GM23338 (cell line): ENCODE measurements at regions not wholly inside any gene's neighbourhood (a gene's known extent, or its start where the extent isn't known, plus 50 kb on each side); places are given as distances from the start of the nearest gene placed in this dataset.

Experiments
- ATAC-seq: fragments of 200-7000 bp; cut with Tn5 transposase; 3 replicates; pipeline ENCODE4 v1.9.1; 2020
- DNase-seq: peaks from one replicate; pipeline ENCODE4 v3.0.0-alpha.2; 2015; ENCODE audit warnings: low spot score
- H2AFZ ChIP-seq: fragments of 200-600 bp; sonication (generic); 2 replicates; pipeline ENCODE4 v1.8.0; 2016; ENCODE audit warnings: antibody characterized with exemption, mild to moderate bottlenecking, moderate library complexity
- H3F3A ChIP-seq: fragments of 200-600 bp; sonication (generic); replicated peaks from 2 replicates; pipeline ENCODE4 v1.8.0; 2017; ENCODE audit warnings: antibody characterized with exemption, mixed run types, low read depth
- H3K27ac ChIP-seq: fragments of 200-600 bp; sonication (generic); 2 replicates; pipeline ENCODE4 v1.6.1; 2016; ENCODE audit warnings: low read depth
- H3K27me3 ChIP-seq: fragments of 200-600 bp; sonication (generic); 2 replicates; pipeline ENCODE4 v1.8.0; 2016; ENCODE audit warnings: mild to moderate bottlenecking, mixed run types, moderate library complexity; ENCODE audit not compliant: insufficient read depth
- H3K36me3 ChIP-seq: fragments of 200-600 bp; sonication (generic); 2 replicates; pipeline ENCODE4 v1.8.0; 2016; ENCODE audit warnings: mild to moderate bottlenecking; ENCODE audit not compliant: insufficient read depth
- H3K4me1 ChIP-seq: fragments of 200-600 bp; sonication (generic); 2 replicates; pipeline ENCODE4 v1.8.0; 2016; ENCODE audit warnings: mild to moderate bottlenecking, moderate library complexity; ENCODE audit not compliant: insufficient read depth
- H3K4me2 ChIP-seq: fragments of 200-600 bp; sonication (generic); 2 replicates; pipeline ENCODE4 v1.7.1; 2017; ENCODE audit warnings: mixed run types
- H3K4me3 ChIP-seq: fragments of 200-600 bp; sonication (generic); 2 replicates; pipeline ENCODE4 v1.6.1; 2016; ENCODE audit warnings: mixed run types
- H3K79me2 ChIP-seq: fragments of 200-600 bp; sonication (generic); replicated peaks from 2 replicates; pipeline ENCODE4 v1.8.0; 2017; ENCODE audit warnings: mild to moderate bottlenecking; ENCODE audit not compliant: insufficient read depth
- H3K9me2 ChIP-seq: fragments of 200-600 bp; sonication (generic); 2 replicates; pipeline ENCODE4 v1.8.0; 2017; ENCODE audit not compliant: insufficient read depth
- H4K20me1 ChIP-seq: fragments of 200-600 bp; sonication (generic); replicated peaks from 2 replicates; pipeline ENCODE4 v1.8.0; 2017; ENCODE audit warnings: mild to moderate bottlenecking; ENCODE audit not compliant: insufficient read depth
- H3K27ac Mint-ChIP-seq: 2 replicates; pipeline ENCODE4 v1.8.0; 2020; ENCODE audit warnings: inconsistent platforms, mild to moderate bottlenecking, moderate library complexity, mixed read lengths
- H3K27me3 Mint-ChIP-seq: 3 replicates; pipeline ENCODE4 v1.8.0; 2022; ENCODE audit warnings: low read depth, mild to moderate bottlenecking, moderate library complexity, mixed read lengths, inconsistent platforms; ENCODE audit not compliant: insufficient read depth, poor library complexity
- H3K36me3 Mint-ChIP-seq: 3 replicates; pipeline ENCODE4 v1.8.0; 2021; ENCODE audit warnings: low read depth, mild to moderate bottlenecking, inconsistent platforms, moderate library complexity, mixed read lengths
- H3K4me1 Mint-ChIP-seq: 3 replicates; pipeline ENCODE4 v1.8.0; 2020; ENCODE audit warnings: mild to moderate bottlenecking, inconsistent platforms, mixed read lengths
- H3K4me3 Mint-ChIP-seq: 3 replicates; pipeline ENCODE4 v1.8.0; 2021; ENCODE audit warnings: moderate library complexity, mild to moderate bottlenecking, inconsistent platforms, mixed read lengths
- H3K9me3 Mint-ChIP-seq: 3 replicates; pipeline ENCODE4 v1.8.0; 2020; ENCODE audit warnings: moderate library complexity, mild to moderate bottlenecking, inconsistent platforms, mixed read lengths
- CREB1 ChIP-seq: fragments of 250-450 bp; sonication (Bioruptor Pico); IDR thresholded peaks from 2 replicates; pipeline ENCODE4 v1.5.0; 2020; ENCODE audit warnings: low read depth, mild to moderate bottlenecking, moderate library complexity
- EZH2 ChIP-seq: fragments of 200-600 bp; sonication (generic); IDR thresholded peaks from one replicate; pipeline ENCODE4 v1.8.0; 2017; ENCODE audit warnings: antibody characterized with exemption, mild to moderate bottlenecking, low read depth; ENCODE audit not compliant: unreplicated experiment
- EZH2phosphoT487 ChIP-seq: fragments of 200-600 bp; sonication (generic); IDR thresholded peaks from one replicate; pipeline ENCODE4 v1.8.1; 2018; ENCODE audit warnings: antibody characterized with exemption; ENCODE audit not compliant: unreplicated experiment
- JUNB ChIP-seq: IDR thresholded peaks from one replicate; pipeline ENCODE4 v1.6.1; 2016; ENCODE audit warnings: antibody characterized with exemption; ENCODE audit not compliant: unreplicated experiment
- NANOG ChIP-seq: IDR thresholded peaks from 2 replicates; pipeline ENCODE4 v1.6.1; 2016; ENCODE audit warnings: antibody characterized with exemption, borderline replicate concordance
- POLR2AphosphoS5 ChIP-seq: IDR thresholded peaks from 2 replicates; pipeline ENCODE4 v1.6.1; 2016; ENCODE audit warnings: antibody characterized with exemption, low read depth
- STAT1 ChIP-seq: IDR thresholded peaks from one replicate; pipeline ENCODE4 v1.6.1; 2016; ENCODE audit warnings: antibody characterized with exemption; ENCODE audit not compliant: unreplicated experiment
- ZNF114 ChIP-seq: fragments of 250-450 bp; sonication (Bioruptor Pico); IDR thresholded peaks from 2 replicates; pipeline ENCODE4 v1.5.0; 2020; ENCODE audit warnings: mild to moderate bottlenecking, moderate library complexity
- ZNF331 ChIP-seq: fragments of 250-450 bp; sonication (Bioruptor Pico); IDR thresholded peaks from 2 replicates; pipeline ENCODE4 v1.5.0; 2020; ENCODE audit warnings: low read depth, mild to moderate bottlenecking, moderate library complexity
- TF ChIP-seq, protein P1 (sequence below): IDR thresholded peaks from 2 replicates; pipeline ENCODE4 v1.6.1; 2016; ENCODE audit warnings: antibody characterized with exemption
- TF ChIP-seq, protein P2 (sequence below): IDR thresholded peaks from one replicate; pipeline ENCODE4 v1.6.1; 2018; ENCODE audit warnings: antibody characterized with exemption; ENCODE audit not compliant: unreplicated experiment
- TF ChIP-seq, protein P3 (sequence below): fragments of 250-450 bp; sonication (Bioruptor Pico); IDR thresholded peaks from 2 replicates; pipeline ENCODE4 v1.5.0; 2020; ENCODE audit warnings: mild to moderate bottlenecking, moderate library complexity
- TF ChIP-seq, protein P4 (sequence below), 2 experiments: fragments of 200-600 bp in 1 of 2; sonication (generic) in 1 of 2; conservative IDR thresholded peaks; 2 replicates each; pipeline versions ENCODE4 v1.5.1 to v1.6.1; 2016 to 2017; ENCODE audit warnings: antibody characterized with exemption in 2 of 2, low read depth in 2 of 2, mild to moderate bottlenecking in 2 of 2, moderate library complexity in 1 of 2

DNA sequence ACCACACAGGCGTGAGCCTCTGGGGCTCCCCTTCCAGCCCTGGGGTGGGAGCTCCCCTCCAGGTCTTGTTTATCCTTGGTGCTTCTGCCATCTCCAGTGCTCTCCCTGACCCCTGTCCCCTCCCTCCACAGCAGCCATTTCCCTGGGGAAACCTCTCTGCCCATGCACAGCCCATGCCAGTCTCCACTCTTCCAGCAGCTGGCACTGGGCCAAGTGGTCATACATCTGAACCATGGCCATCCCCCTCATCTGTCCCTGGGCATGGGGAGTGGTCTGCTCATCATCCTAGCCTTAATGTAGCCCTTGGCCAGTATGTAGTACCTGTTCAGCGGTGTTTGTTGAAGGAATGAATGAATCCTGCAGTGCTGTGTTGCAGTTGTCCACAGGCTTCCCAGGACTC is 172.4 kb upstream of the ZNF32 start:
- no peak overlapping the region for H3K27ac ChIP-seq
- H3K27me3 ChIP-seq, result no peaks in the 10 kb centered on the region
- Mint-ChIP-seq H3K27ac (no peak overlapping the region), H3K4me1 (no peaks in the 10 kb centered on the region; the same call in 2 of the 3 replicates), H3K9me3 (no peaks in the 10 kb centered on the region), H3K36me3 (no peaks in the 10 kb centered on the region), H3K27me3 (peaks cover 4% of the 10 kb centered on the region), H3K4me3 (no peak overlapping the region)
- no peaks in the 10 kb centered on the region for H3K9me2 ChIP-seq
- no peaks in the 10 kb centered on the region for H3F3A ChIP-seq
- H3K4me1 ChIP-seq, result no peaks in the 10 kb centered on the region
- H2AFZ ChIP-seq, result no peak overlapping the region
- H4K20me1 ChIP-seq, result no peaks in the 10 kb centered on the region
- DNase-seq, result no peak
- H3K4me3 ChIP-seq, result no peak overlapping the region
- H3K36me3 ChIP-seq, result no peaks in the 10 kb centered on the region
- TF ChIP-seq STAT1, result no peak
- no peak for TF ChIP-seq ZNF331
- no peak for TF ChIP-seq CREB1 (CRISPR knock-in tag)
- TF ChIP-seq, protein P1, sequence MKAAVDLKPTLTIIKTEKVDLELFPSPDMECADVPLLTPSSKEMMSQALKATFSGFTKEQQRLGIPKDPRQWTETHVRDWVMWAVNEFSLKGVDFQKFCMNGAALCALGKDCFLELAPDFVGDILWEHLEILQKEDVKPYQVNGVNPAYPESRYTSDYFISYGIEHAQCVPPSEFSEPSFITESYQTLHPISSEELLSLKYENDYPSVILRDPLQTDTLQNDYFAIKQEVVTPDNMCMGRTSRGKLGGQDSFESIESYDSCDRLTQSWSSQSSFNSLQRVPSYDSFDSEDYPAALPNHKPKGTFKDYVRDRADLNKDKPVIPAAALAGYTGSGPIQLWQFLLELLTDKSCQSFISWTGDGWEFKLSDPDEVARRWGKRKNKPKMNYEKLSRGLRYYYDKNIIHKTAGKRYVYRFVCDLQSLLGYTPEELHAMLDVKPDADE, result no peak
- TF ChIP-seq JUNB, result no peak
- TF ChIP-seq EZH2phosphoT487, result no peak
- TF ChIP-seq, protein P2, sequence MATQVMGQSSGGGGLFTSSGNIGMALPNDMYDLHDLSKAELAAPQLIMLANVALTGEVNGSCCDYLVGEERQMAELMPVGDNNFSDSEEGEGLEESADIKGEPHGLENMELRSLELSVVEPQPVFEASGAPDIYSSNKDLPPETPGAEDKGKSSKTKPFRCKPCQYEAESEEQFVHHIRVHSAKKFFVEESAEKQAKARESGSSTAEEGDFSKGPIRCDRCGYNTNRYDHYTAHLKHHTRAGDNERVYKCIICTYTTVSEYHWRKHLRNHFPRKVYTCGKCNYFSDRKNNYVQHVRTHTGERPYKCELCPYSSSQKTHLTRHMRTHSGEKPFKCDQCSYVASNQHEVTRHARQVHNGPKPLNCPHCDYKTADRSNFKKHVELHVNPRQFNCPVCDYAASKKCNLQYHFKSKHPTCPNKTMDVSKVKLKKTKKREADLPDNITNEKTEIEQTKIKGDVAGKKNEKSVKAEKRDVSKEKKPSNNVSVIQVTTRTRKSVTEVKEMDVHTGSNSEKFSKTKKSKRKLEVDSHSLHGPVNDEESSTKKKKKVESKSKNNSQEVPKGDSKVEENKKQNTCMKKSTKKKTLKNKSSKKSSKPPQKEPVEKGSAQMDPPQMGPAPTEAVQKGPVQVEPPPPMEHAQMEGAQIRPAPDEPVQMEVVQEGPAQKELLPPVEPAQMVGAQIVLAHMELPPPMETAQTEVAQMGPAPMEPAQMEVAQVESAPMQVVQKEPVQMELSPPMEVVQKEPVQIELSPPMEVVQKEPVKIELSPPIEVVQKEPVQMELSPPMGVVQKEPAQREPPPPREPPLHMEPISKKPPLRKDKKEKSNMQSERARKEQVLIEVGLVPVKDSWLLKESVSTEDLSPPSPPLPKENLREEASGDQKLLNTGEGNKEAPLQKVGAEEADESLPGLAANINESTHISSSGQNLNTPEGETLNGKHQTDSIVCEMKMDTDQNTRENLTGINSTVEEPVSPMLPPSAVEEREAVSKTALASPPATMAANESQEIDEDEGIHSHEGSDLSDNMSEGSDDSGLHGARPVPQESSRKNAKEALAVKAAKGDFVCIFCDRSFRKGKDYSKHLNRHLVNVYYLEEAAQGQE, result no peak
- no peak for TF ChIP-seq NANOG
- no peak for TF ChIP-seq EZH2
- TF ChIP-seq POLR2AphosphoS5, result no peak
- TF ChIP-seq, protein P3, sequence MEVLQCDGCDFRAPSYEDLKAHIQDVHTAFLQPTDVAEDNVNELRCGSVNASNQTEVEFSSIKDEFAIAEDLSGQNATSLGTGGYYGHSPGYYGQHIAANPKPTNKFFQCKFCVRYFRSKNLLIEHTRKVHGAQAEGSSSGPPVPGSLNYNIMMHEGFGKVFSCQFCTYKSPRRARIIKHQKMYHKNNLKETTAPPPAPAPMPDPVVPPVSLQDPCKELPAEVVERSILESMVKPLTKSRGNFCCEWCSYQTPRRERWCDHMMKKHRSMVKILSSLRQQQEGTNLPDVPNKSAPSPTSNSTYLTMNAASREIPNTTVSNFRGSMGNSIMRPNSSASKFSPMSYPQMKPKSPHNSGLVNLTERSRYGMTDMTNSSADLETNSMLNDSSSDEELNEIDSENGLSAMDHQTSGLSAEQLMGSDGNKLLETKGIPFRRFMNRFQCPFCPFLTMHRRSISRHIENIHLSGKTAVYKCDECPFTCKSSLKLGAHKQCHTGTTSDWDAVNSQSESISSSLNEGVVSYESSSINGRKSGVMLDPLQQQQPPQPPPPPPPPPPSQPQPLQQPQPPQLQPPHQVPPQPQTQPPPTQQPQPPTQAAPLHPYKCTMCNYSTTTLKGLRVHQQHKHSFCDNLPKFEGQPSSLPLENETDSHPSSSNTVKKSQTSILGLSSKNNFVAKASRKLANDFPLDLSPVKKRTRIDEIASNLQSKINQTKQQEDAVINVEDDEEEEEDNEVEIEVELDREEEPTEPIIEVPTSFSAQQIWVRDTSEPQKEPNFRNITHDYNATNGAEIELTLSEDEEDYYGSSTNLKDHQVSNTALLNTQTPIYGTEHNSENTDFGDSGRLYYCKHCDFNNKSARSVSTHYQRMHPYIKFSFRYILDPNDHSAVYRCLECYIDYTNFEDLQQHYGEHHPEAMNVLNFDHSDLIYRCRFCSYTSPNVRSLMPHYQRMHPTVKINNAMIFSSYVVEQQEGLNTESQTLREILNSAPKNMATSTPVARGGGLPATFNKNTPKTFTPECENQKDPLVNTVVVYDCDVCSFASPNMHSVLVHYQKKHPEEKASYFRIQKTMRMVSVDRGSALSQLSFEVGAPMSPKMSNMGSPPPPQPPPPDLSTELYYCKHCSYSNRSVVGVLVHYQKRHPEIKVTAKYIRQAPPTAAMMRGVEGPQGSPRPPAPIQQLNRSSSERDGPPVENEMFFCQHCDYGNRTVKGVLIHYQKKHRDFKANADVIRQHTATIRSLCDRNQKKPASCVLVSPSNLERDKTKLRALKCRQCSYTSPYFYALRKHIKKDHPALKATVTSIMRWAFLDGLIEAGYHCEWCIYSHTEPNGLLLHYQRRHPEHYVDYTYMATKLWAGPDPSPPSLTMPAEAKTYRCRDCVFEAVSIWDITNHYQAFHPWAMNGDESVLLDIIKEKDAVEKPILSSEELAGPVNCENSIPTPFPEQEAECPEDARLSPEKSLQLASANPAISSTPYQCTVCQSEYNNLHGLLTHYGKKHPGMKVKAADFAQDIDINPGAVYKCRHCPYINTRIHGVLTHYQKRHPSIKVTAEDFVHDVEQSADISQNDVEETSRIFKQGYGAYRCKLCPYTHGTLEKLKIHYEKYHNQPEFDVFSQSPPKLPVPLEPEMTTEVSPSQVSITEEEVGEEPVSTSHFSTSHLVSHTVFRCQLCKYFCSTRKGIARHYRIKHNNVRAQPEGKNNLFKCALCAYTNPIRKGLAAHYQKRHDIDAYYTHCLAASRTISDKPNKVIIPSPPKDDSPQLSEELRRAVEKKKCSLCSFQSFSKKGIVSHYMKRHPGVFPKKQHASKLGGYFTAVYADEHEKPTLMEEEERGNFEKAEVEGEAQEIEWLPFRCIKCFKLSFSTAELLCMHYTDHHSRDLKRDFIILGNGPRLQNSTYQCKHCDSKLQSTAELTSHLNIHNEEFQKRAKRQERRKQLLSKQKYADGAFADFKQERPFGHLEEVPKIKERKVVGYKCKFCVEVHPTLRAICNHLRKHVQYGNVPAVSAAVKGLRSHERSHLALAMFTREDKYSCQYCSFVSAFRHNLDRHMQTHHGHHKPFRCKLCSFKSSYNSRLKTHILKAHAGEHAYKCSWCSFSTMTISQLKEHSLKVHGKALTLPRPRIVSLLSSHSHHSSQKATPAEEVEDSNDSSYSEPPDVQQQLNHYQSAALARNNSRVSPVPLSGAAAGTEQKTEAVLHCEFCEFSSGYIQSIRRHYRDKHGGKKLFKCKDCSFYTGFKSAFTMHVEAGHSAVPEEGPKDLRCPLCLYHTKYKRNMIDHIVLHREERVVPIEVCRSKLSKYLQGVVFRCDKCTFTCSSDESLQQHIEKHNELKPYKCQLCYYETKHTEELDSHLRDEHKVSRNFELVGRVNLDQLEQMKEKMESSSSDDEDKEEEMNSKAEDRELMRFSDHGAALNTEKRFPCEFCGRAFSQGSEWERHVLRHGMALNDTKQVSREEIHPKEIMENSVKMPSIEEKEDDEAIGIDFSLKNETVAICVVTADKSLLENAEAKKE (CRISPR knock-in tag), result no peak
- TF ChIP-seq, protein P4, sequence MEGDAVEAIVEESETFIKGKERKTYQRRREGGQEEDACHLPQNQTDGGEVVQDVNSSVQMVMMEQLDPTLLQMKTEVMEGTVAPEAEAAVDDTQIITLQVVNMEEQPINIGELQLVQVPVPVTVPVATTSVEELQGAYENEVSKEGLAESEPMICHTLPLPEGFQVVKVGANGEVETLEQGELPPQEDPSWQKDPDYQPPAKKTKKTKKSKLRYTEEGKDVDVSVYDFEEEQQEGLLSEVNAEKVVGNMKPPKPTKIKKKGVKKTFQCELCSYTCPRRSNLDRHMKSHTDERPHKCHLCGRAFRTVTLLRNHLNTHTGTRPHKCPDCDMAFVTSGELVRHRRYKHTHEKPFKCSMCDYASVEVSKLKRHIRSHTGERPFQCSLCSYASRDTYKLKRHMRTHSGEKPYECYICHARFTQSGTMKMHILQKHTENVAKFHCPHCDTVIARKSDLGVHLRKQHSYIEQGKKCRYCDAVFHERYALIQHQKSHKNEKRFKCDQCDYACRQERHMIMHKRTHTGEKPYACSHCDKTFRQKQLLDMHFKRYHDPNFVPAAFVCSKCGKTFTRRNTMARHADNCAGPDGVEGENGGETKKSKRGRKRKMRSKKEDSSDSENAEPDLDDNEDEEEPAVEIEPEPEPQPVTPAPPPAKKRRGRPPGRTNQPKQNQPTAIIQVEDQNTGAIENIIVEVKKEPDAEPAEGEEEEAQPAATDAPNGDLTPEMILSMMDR (conservative IDR thresholded peaks at IDR 0.05; ENCODE audit: low read depth in 2 of 2), result no peak
- no peak for TF ChIP-seq ZNF114 (CRISPR knock-in tag)
- H3K79me2 ChIP-seq, result no peaks in the 10 kb centered on the region
- no peak for ATAC-seq
- no peak overlapping the region for H3K4me2 ChIP-seq
